AG04450 (cell line): ENCODE measurements at regions not wholly inside any gene's neighbourhood (a gene's known extent, or its start where the extent isn't known, plus 50 kb on each side); places are given as distances from the start of the nearest gene placed in this dataset.

Source experiments
- CTCF ChIA-PET: fragments of 300-600, 350-600 bp; formaldehyde crosslinking; extraction: SDS; loops from one replicate; lab custom pipeline; 2022; ENCODE audit warnings: antibody characterized with exemption, inconsistent platforms; lab: Charles Lee
- POLR2A ChIA-PET: fragments of 350-600 bp; formaldehyde crosslinking; extraction: SDS; loops from one replicate; lab custom pipeline; 2021; ENCODE audit warnings: antibody characterized with exemption, inconsistent platforms; lab: Yijun Ruan, JAX
- DNase-seq: peaks from one replicate; pipeline ENCODE4 v3.0.0-alpha.2; 2011; ENCODE audit warnings: low read depth, low spot score
- H3K27ac ChIP-seq: one replicate; pipeline ENCODE4 v1.5.1; 2012; ENCODE audit warnings: low read depth, low read length, control low read depth
- H3K27me3 ChIP-seq: one replicate; pipeline ENCODE4 v1.6.0; 2012; ENCODE audit warnings: low read length; ENCODE audit not compliant: control insufficient read depth, insufficient read depth
- H3K4me3 ChIP-seq: 2 replicates; pipeline ENCODE4 v1.5.1; 2011; ENCODE audit warnings: mild to moderate bottlenecking, low read depth, low read length, control low read depth
- H3K9me3 ChIP-seq: 2 replicates; pipeline ENCODE4 v1.5.1; 2012; ENCODE audit warnings: low read length; ENCODE audit not compliant: control insufficient read depth, insufficient read depth
- TF ChIP-seq, protein P1 (sequence below): IDR thresholded peaks from 2 replicates; pipeline ENCODE4 v1.5.1; 2011; ENCODE audit warnings: low read depth, low read length, control low read depth, inconsistent platforms

DNA sequence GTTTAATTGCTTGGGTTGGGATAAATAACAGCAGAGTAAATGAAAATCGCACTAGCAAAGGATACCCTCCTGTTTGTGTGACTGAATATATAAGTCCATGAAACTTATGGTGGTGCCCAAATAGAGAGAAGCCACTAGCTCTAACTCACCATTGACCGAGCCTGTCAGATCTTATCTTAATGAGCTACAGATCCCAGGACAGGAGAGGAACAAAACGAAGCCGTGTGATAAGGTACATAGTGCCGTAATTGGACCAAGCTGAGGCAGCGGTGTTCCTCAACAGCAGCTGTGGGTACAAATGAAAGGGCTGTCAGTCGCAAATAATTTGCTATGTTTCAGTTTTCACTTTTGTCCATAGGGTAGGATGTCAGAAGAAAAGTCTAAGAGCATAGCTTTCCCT lies 276.1 kb downstream of the PTBP2 start:
- ChIA-PET POLR2A (no interaction called here), CTCF (no interaction called here)
- Histone ChIP-seq H3K9me3 (no peaks in the 10 kb centered on the region), H3K27ac (no peak overlapping the region), H3K4me3 (no peak overlapping the region), H3K27me3 (no peaks in the 10 kb centered on the region)
- DNase-seq = no peak
- TF ChIP-seq, protein P1, sequence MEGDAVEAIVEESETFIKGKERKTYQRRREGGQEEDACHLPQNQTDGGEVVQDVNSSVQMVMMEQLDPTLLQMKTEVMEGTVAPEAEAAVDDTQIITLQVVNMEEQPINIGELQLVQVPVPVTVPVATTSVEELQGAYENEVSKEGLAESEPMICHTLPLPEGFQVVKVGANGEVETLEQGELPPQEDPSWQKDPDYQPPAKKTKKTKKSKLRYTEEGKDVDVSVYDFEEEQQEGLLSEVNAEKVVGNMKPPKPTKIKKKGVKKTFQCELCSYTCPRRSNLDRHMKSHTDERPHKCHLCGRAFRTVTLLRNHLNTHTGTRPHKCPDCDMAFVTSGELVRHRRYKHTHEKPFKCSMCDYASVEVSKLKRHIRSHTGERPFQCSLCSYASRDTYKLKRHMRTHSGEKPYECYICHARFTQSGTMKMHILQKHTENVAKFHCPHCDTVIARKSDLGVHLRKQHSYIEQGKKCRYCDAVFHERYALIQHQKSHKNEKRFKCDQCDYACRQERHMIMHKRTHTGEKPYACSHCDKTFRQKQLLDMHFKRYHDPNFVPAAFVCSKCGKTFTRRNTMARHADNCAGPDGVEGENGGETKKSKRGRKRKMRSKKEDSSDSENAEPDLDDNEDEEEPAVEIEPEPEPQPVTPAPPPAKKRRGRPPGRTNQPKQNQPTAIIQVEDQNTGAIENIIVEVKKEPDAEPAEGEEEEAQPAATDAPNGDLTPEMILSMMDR = no peak

DNA sequence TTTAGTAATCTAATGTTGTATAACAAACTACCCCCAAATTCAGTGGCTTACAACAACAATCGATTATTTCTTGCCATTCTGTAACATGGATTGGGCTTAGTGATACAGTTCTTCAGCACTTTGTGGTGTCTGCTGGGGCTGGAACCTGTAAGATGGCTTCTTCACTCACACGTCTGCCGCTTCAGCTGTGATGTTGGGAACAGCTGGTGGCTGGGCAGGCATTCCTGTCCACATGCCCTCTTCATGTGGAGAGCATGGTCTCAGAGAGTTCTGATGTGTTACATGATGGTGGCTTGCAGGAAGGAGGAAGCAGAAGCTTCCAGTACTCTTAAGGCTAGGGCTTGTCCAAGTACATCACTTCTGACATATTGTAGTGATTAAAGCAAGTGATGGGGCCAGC lies 276.9 kb downstream of the PTBP2 start:
- CTCF ChIA-PET = no interaction called here
- no peaks in the 10 kb centered on the region for H3K27me3 ChIP-seq
- H3K4me3 ChIP-seq = no peak overlapping the region
- POLR2A ChIA-PET = no interaction called here
- no peak overlapping the region for H3K27ac ChIP-seq
- no peaks in the 10 kb centered on the region for H3K9me3 ChIP-seq
- DNase-seq = no peak
- TF ChIP-seq, protein P1 = no peak

GRCh38 chr1:96999191-96999590 lies 277.6 kb downstream of the PTBP2 start:
- ChIA-PET CTCF (no interaction called here), POLR2A (no interaction called here)
- Histone ChIP-seq H3K9me3 (no peaks in the 10 kb centered on the region), H3K27ac (no peak overlapping the region), H3K27me3 (no peaks in the 10 kb centered on the region), H3K4me3 (no peak overlapping the region)
- TF ChIP-seq, protein P1 = no peak
- DNase-seq = no peak

DNA sequence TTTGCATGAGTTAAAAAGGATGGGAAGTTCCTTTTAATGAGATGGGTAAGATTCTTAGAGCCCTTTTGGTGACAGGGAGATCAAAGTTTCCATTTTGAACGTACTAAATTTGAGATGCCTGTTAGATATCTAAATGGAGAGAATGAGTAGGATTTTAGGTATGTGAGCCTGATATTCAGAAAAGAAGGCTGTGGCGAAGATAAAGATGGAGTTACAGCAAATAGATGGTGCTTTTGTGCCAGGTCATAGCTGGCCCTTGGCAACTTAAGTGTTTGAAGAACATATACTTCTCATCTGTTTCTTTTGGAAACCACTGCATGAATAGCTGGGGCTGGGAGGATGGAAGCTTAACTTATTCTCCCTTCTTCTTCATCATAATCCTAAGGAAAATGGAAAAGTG lies 282.5 kb downstream of the PTBP2 start:
- no peaks in the 10 kb centered on the region for H3K9me3 ChIP-seq
- ChIA-PET POLR2A (no interaction called here), CTCF (interaction anchor here (0.6 kb wide), 1 partner anchor 819 kb away, joined by 3 read pairs; no protein-coding TSS in a partner anchor)
- H3K27ac ChIP-seq = no peak overlapping the region
- no peak overlapping the region for H3K4me3 ChIP-seq
- DNase-seq = no peak
- TF ChIP-seq, protein P1 = no peak
- no peaks in the 10 kb centered on the region for H3K27me3 ChIP-seq

GRCh38 chr1:97004743-97005142 lies 283.2 kb downstream of the PTBP2 start:
- no peak for DNase-seq
- ChIA-PET POLR2A (no interaction called here), CTCF (no interaction called here)
- H3K27ac ChIP-seq = no peak overlapping the region
- no peaks in the 10 kb centered on the region for H3K27me3 ChIP-seq
- TF ChIP-seq, protein P1 = no peak
- no peak overlapping the region for H3K4me3 ChIP-seq
- H3K9me3 ChIP-seq = no peaks in the 10 kb centered on the region
